ENCODE measurements at regions not wholly inside any gene's neighbourhood (a gene's known extent, or its start where the extent isn't known, plus 50 kb on each side); places are given as distances from the start of the nearest gene placed in this dataset.

DNA sequence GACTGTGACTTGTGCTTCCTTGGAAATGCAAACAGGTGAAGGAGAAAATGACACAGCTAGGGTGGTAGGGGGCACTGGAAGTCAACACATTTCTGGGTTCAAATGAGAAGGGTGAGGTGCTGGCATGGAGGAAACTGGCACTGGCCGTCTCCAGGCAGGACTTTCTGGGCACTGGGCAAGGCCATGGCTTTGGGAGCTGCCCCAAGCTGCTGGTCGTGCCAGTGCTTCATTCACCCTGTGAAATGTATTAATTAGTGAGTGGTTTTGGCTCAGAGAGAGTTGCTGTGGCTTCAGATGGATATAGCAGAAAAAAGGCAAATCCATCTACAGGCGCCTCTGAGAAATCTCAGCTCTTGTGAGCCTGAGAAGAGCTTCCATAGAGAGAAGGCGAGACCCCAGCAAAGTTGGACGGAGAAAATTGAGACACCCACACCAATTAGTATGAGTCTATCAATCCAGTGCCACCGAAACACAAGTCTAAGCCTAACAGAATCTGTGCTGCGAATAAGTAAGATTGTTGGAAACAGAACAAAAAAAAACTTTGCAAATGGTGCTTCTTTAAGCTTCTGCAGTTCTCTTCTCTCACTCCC lies 202.1 kb upstream of the TNP1 start:
- in situ Hi-C loops (cut with HindIII; ENCODE audit: low sequenced_read_pairs) = no loop called here
- no peak overlapping the region for H3K4me3 ChIP-seq (ENCODE audit: low read depth, low read length)
- DNase-seq (ENCODE audit: low read depth, low spot score) = no peak
- TF ChIP-seq, protein P1, sequence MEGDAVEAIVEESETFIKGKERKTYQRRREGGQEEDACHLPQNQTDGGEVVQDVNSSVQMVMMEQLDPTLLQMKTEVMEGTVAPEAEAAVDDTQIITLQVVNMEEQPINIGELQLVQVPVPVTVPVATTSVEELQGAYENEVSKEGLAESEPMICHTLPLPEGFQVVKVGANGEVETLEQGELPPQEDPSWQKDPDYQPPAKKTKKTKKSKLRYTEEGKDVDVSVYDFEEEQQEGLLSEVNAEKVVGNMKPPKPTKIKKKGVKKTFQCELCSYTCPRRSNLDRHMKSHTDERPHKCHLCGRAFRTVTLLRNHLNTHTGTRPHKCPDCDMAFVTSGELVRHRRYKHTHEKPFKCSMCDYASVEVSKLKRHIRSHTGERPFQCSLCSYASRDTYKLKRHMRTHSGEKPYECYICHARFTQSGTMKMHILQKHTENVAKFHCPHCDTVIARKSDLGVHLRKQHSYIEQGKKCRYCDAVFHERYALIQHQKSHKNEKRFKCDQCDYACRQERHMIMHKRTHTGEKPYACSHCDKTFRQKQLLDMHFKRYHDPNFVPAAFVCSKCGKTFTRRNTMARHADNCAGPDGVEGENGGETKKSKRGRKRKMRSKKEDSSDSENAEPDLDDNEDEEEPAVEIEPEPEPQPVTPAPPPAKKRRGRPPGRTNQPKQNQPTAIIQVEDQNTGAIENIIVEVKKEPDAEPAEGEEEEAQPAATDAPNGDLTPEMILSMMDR (IDR thresholded peaks at IDR 0.05; ENCODE audit: low read depth, low read length) = no peak

DNA sequence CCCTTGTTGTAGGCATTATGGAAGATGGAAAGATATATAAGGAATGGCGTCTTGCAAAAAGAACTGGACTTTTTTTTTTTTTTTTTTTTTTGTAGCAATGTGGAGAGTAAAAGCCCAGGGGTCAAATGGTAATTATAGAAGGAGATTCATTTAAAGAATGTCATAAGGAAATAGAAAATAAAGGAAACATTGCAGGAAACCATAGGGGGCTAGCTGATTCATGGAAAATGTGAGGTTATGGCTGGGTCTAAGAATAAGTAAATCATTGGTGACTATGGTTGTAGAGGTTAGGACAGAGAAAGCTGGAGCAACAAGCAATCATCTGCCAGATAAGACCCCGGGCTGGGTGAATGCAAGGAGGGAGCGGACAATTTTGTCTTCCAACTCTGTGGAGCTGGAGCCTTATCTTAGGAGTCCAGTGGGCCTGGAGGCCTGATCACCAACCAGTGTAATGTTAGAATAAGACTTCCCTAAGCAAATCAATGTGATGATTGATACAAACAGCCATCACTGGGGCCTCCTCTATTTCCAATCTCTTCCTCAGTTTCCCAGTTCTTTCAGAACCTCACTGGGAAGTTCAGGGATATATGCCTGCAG lies 201.2 kb upstream of the TNP1 start:
- in situ Hi-C loops (cut with HindIII; ENCODE audit: low sequenced_read_pairs) = no loop called here
- DNase-seq (ENCODE audit: low read depth, low spot score) = peak; percentile 87
- TF ChIP-seq, protein P1 (IDR thresholded peaks at IDR 0.05; ENCODE audit: low read depth, low read length) = no peak
- no peak overlapping the region for H3K4me3 ChIP-seq (ENCODE audit: low read depth, low read length)

DNA sequence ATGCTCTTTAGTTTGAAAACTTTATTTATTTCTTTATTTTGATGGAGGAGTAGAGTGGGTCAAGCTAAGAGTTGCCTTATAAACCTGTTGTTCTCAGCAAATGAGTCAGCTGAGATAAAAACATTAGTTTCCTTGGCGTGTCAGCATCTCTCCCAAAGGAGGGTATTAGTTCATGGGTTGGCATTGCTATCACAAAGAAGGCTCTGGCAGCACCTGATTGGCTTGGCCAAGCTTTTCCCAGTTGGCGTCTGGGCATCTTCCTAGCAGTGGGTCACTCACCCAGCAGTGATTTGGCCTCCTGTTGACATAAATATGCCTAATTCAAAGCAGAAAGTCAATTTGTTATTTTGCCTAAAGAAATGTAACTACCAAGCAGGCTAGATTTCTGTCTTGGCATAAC lies 200.7 kb upstream of the TNP1 start:
- DNase-seq (ENCODE audit: low read depth, low spot score) = no peak
- in situ Hi-C loops (cut with HindIII; ENCODE audit: low sequenced_read_pairs) = no loop called here
- H3K4me3 ChIP-seq (ENCODE audit: low read depth, low read length) = no peak overlapping the region
- TF ChIP-seq, protein P1 (IDR thresholded peaks at IDR 0.05; ENCODE audit: low read depth, low read length) = no peak

DNA sequence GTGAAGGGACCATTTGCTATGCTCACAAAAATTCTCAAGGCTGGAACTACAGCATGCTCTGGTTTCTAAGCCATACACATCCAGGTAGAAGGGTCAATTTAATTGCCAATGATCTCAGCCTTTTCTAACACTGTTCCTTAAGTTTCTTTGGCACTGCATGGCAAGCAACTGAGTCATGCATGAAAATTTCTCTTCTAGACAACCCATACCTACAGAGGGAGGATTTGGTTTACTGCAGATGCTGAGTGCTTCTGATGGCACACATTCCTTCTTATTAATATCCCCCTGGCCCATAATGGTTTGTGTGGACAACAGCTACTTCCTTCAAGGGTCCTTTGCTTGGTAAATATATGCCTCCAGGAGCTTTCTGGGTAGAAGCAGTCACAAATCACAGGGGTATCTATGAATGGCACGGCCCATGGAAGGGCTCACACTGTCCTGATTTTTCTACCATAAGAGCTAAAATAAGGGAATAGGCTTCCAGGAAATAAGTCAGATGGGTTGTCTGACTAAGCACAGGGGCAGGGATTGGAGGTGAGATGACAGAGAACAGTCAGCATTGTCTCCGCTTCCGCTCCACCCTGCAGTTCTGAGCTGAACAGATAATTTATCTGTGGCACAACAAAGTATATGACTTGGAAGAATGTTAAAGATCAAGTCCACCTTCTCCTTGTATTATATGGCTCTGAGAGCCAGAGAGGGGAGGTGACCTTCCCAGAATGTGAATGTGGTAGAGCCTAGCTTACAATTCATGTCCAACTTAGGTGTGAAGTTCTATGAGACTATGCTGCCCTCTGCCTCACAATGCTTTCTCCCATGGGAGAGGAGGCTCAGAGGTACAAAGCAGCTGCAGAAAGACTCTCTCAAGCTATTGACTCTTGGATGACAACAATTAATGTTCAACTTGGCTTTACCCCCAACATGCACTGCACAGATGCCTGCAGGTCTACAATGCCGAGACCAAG lies 199.2 kb upstream of the TNP1 start:
- TF ChIP-seq, protein P1 (IDR thresholded peaks at IDR 0.05; ENCODE audit: low read depth, low read length) = no peak
- in situ Hi-C loops (cut with HindIII; ENCODE audit: low sequenced_read_pairs) = no loop called here
- no peak for DNase-seq (ENCODE audit: low read depth, low spot score)
- H3K4me3 ChIP-seq (ENCODE audit: low read depth, low read length) = no peak overlapping the region

DNA sequence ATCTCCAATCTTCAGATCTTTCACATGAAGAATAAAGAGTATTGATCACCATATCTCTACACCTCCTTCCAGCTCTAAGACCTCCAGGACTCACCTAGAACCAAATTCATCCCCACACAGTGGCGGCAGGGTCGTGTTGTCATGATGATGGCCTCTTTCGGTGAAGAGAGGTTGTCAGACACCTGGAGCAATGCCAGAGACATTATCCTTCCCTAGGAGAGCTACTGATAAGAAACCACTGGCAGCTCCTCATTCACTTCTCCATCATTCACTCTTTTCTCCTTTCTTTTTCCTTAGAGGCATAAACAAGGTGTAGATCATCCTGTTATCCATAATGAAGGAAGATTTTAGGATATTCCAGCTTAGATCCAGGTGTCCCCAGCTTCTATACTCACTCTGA lies 197.9 kb upstream of the TNP1 start:
- in situ Hi-C loops (cut with HindIII; ENCODE audit: low sequenced_read_pairs) = no loop called here
- H3K4me3 ChIP-seq (ENCODE audit: low read depth, low read length) = no peak overlapping the region
- no peak for DNase-seq (ENCODE audit: low read depth, low spot score)
- TF ChIP-seq, protein P1 (IDR thresholded peaks at IDR 0.05; ENCODE audit: low read depth, low read length) = no peak

DNA sequence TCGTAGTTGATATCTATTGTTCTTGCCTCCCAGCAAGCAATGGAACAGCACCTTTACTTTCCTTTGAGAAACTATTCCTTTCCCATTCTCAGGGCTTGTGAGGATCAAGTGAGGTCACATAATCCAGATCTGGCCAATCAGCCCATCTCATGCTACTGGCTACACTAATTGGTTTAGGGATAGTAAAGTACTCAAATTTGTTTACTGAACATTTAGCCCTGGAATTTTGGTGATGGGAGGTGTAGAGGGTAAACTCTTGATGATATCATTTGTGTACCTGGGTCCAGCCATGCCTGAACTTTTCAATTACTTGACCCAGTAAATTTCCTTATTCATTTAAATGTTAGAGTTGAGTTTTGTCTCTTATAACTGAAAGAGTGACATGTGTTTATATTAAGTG lies 195.8 kb upstream of the TNP1 start:
- in situ Hi-C loops (cut with HindIII; ENCODE audit: low sequenced_read_pairs) = no loop called here
- H3K4me3 ChIP-seq (ENCODE audit: low read depth, low read length) = no peak overlapping the region
- DNase-seq (ENCODE audit: low read depth, low spot score) = no peak
- TF ChIP-seq, protein P1 (IDR thresholded peaks at IDR 0.05; ENCODE audit: low read depth, low read length) = no peak

Measured in astrocyte of the spinal cord (primary cell).